GM10248 (cell line): ENCODE measurements at regions not wholly inside any gene's neighbourhood (a gene's known extent, or its start where the extent isn't known, plus 50 kb on each side); places are given as distances from the start of the nearest gene placed in this dataset.
"Not testable (repeated sequence)": the region's sequence is repeated elsewhere in the genome, so short reads cannot be mapped to it uniquely, and the experiment has no call there.

Experiments used
- CTCF ChIA-PET: fragments of 300-600 bp; sonication (Branson Sonifier 250); formaldehyde crosslinking; extraction: SDS; loops from one replicate; lab custom pipeline; 2021; ENCODE audit warnings: antibody characterized with exemption; lab: Yijun Ruan, JAX
- POLR2A ChIA-PET: fragments of 350-650 bp; sonication (Branson Sonifier 250); formaldehyde crosslinking; extraction: SDS; loops from one replicate; lab custom pipeline; 2020; ENCODE audit warnings: antibody characterized with exemption; lab: Yijun Ruan, JAX
- DNase-seq: peaks from one replicate; pipeline ENCODE4 v3.0.0; 2012; ENCODE audit errors: extremely low spot score
- CTCF ChIP-seq: IDR thresholded peaks from 2 replicates; pipeline ENCODE4 v1.5.1; 2012; ENCODE audit warnings: mild to moderate bottlenecking, low read depth; ENCODE audit errors: extremely low read depth, missing control alignments, control extremely low read depth

- TF ChIP-seq CTCF, result no peak
Observed at GRCh38 chr9:102405218-102405867, 589.8 kb upstream of the CYLC2 start.

GRCh38 chr9:102403514-102403913, 591.6 kb upstream of the CYLC2 start:
- ChIA-PET POLR2A (no interaction called here), CTCF (no interaction called here)
- no peak for TF ChIP-seq CTCF
- DNase-seq, result no peak

More at GRCh38 chr9:102405218-102405867, 589.8 kb upstream of the CYLC2 start:
- POLR2A ChIA-PET, result no interaction called here
- no peak for DNase-seq
- CTCF ChIA-PET, result no interaction called here

GRCh38 chr9:102398205-102398604, 596.9 kb upstream of the CYLC2 start:
- POLR2A ChIA-PET, result no interaction called here
- TF ChIP-seq CTCF, result no peak
- DNase-seq, result no peak
- CTCF ChIA-PET, result no interaction called here

- POLR2A ChIA-PET, CTCF ChIA-PET: not testable (repeated sequence)
Observed at GRCh38 chr9:102385620-102386019, 609.5 kb upstream of the CYLC2 start.

GRCh38 chr9:102362470-102363132, 624.2 kb upstream of the GRIN3A start:
- ChIA-PET CTCF (interaction anchor here (1.3 kb wide), 1 partner anchor 27 kb away, joined by 4 read pairs; no protein-coding TSS in a partner anchor), POLR2A (no interaction called here)
- DNase-seq, result no peak
- no peak for TF ChIP-seq CTCF

More at GRCh38 chr9:102385620-102386019, 609.5 kb upstream of the CYLC2 start:
- DNase-seq, result not testable (repeated sequence)

GRCh38 chr9:102360846-102361245, 622.4 kb upstream of the GRIN3A start:
- CTCF ChIA-PET, result no interaction called here
- no peak for DNase-seq
- POLR2A ChIA-PET, result no interaction called here
- TF ChIP-seq CTCF, result no peak

GRCh38 chr9:102355982-102356381, 617.5 kb upstream of the GRIN3A start:
- POLR2A ChIA-PET, result no interaction called here

More at GRCh38 chr9:102355982-102356381, 617.5 kb upstream of the GRIN3A start:
- no peak for DNase-seq
- no peak for TF ChIP-seq CTCF
- CTCF ChIA-PET, result no interaction called here
